Ectodermal cell (in vitro differentiated cells): ENCODE measurements at regions not wholly inside any gene's neighbourhood (a gene's known extent, or its start where the extent isn't known, plus 50 kb on each side); places are given as distances from the start of the nearest gene placed in this dataset.

Source experiments
- H3K27ac ChIP-seq: 2 replicates; pipeline ENCODE4 v1.7.0; 2013; ENCODE audit warnings: mild to moderate bottlenecking, low read depth, low read length; ENCODE audit not compliant: insufficient read depth, poor library complexity, severe bottlenecking
- H3K27me3 ChIP-seq: 2 replicates; pipeline ENCODE4 v1.7.0; 2013; ENCODE audit warnings: mild to moderate bottlenecking, low read length; ENCODE audit not compliant: insufficient read depth, control insufficient read depth, poor library complexity, severe bottlenecking
- H3K36me3 ChIP-seq: one replicate; pipeline ENCODE4 v1.7.0; 2013; ENCODE audit warnings: low read length; ENCODE audit not compliant: control insufficient read depth, insufficient read depth
- H3K4me1 ChIP-seq: one replicate; pipeline ENCODE4 v1.7.0; 2013; ENCODE audit warnings: low read length; ENCODE audit not compliant: control insufficient read depth, insufficient read depth
- H3K4me3 ChIP-seq: 2 replicates; pipeline ENCODE4 v1.7.0; 2013; ENCODE audit warnings: low read depth, low read length, control low read depth; ENCODE audit not compliant: insufficient read depth
- H3K9me3 ChIP-seq: 2 replicates; pipeline ENCODE4 v1.7.0; 2013; ENCODE audit warnings: mild to moderate bottlenecking, low read length, moderate library complexity; ENCODE audit not compliant: control insufficient read depth
- WGBS, 2 experiments: methylation state at CpG; one replicate each; pipeline ENCODE4 v1.1.7; 2013; ENCODE audit warnings: missing lambda C conversion rate in 2 of 2; 5-methylcytosine and 5-hydroxymethylcytosine counted together

DNA sequence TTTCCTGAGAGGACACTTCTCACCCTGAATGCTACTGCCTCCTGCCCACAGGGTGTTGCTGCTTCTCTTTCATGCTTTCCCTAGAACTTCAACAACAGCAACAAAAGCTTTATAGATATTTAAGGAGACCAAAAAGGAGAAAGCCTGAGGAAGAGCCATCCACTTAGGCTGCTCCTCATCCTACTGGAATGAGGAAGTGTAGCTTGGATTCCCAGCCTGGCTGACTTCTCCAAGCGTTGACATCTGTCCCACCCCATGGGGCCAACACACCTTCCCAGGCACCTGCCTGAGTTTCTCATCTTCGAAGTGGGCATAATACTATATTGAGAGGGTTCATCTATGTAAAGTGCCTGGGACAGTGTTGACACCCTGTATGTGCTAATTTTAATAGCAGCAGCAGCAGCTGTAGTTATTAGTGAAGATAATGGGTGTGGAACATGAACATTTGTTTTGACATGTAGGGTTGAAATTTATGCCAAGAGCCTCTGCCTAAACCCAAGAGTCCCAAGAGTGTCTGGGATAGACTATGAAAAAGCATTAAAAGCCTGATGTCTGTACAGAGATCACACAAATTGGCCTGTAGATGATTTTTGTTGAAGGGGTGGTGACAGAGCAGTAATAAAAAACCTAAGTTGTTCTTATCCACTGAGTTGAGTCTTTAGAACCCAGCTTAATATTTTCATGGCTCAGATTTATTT is 96.5 kb upstream of the PIAS1 start:
- Histone ChIP-seq H3K9me3 (no peaks in the 10 kb centered on the region), H3K27me3 (no peaks in the 10 kb centered on the region), H3K36me3 (no peaks in the 10 kb centered on the region), H3K27ac (no peak overlapping the region), H3K4me1 (peaks cover 12% of the 10 kb centered on the region), H3K4me3 (no peak overlapping the region)
- WGBS, 2 experiments: 93% methylated on average over 2 of the region's 2 CpGs

DNA sequence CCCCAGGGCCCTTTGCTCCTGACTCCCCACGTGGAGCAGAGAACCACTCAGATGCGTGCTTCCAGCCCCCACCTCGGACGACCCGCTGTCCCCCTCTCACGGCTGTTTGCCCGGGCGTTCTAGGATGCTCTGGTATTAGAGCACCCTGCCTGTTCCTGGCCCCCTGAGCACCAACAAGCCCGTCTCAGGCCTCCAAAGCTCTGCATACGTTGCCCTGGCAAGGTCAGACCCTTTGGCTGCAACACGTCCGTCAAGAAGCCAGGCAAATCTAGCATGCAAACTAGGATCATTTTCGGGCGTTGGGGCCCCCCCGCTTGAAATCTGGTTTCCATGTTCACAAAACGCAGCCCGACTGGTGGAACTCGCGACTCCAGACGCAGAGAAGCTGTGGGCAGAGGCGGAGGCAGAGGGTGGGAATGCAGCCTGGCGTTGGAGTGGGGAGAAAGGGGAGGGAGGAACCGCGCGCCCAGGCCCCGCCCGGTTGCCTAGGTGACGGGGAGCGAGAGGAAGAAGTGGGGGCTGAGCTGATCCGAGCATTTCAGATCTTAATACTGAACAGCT is 86.2 kb upstream of the PIAS1 start:
- Histone ChIP-seq H3K36me3 (no peaks in the 10 kb centered on the region), H3K9me3 (no peaks in the 10 kb centered on the region), H3K27ac (peak overlapping the region; percentile 40), H3K4me1 (peaks cover 14% of the 10 kb centered on the region), H3K27me3 (no peaks in the 10 kb centered on the region), H3K4me3 (peak overlapping the region; percentile 29)
- whole genome bisulfite sequencing, 2 experiments: 4% methylated on average over 30 of the region's 30 CpGs

DNA sequence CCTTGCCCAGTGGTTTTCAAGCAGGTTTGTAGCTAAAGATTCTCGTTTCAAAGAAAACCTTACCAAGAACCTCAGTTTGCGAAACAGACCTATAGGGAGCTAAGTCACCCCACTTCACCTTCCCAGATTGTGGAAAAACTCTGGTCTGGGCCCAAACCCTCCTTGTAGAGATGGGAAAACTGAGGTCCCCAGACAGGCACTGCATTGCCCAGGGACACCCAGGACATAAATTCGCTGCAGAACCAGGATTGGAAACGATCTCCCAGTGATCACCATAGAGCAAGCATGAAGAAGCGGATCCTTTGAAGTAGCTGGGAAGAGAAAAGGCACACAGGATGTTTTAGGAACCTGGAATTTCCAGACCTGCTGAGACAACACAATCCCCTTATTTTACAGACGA is 85.6 kb upstream of the PIAS1 start:
- Histone ChIP-seq H3K36me3 (no peaks in the 10 kb centered on the region), H3K27me3 (no peaks in the 10 kb centered on the region), H3K9me3 (no peaks in the 10 kb centered on the region), H3K27ac (peak overlapping the region; percentile 70), H3K4me3 (no peak overlapping the region), H3K4me1 (peaks cover 14% of the 10 kb centered on the region)
- 46 to 47% methylated on average over 6 of the region's 6 CpGs for WGBS, 2 experiments

DNA sequence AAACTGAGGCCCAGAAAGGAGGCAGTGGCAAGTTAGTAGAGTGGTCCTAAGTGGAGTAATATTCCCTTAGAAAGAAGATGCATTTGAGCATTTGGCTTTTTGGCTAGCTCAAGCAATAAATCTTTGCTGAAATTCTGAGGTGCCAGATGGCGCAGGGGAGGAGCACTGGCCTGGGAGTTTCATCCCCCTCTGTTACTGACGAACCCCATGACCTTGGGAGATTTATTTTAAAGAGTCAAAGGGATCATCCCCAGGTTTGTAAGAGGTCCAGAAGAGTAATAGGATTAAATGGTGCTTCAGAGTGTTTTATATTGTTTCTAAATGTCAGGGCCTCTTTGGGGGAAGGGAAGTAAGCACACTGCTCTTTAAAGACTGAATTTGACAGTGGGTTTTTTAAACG is 85.1 kb upstream of the PIAS1 start:
- Histone ChIP-seq H3K4me1 (peaks cover 14% of the 10 kb centered on the region), H3K4me3 (no peak overlapping the region), H3K9me3 (no peaks in the 10 kb centered on the region), H3K27ac (peak overlapping the region; percentile 70), H3K27me3 (no peaks in the 10 kb centered on the region), H3K36me3 (no peaks in the 10 kb centered on the region)
- 64 to 72% methylated on average over 2 of the region's 3 CpGs for WGBS, 2 experiments

DNA sequence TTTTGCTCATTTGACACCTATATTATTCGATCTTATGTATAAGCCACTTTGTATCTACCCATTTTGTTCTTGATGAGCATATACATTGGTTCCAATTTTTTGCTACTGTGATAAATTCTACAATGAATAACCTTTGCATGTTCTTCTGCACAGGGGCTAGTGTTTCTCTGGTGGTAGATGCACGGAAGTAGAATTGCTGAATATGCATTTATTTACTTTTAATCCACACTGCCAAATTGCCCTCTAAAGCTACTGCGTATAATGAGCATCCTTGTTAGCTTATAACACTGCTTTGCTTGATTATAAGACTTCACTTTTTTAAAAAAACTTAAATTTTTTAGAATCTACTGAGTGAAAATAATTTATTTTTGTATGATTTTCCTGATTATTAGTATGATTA is 84.2 kb upstream of the PIAS1 start:
- 93 to 97% methylated on average over 3 of the region's 3 CpGs for WGBS, 2 experiments
- H3K9me3 ChIP-seq: no peaks in the 10 kb centered on the region
- no peaks in the 10 kb centered on the region for H3K27me3 ChIP-seq
- no peaks in the 10 kb centered on the region for H3K36me3 ChIP-seq
- H3K4me1 ChIP-seq: peaks cover 14% of the 10 kb centered on the region
- H3K4me3 ChIP-seq: no peak overlapping the region
- no peak overlapping the region for H3K27ac ChIP-seq

DNA sequence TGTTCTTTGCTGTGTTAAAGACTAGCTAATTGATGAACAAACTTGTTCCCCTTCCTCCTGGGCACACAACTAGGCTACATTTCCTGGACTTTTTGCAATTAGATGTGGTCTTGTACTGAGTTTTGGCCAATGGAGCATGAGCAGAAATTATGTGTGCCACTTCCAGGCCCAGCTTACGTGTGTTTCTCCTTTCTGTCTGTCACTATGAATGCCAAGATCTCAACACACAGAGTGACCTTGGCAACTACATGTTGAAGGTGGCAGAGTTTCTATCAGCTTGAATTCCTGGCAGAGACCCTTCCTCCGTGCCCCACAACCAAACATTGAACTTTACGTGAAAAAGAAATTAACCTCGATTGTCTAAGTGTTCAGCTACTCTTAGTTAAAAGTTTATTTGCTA is 81.7 kb upstream of the PIAS1 start:
- Histone ChIP-seq H3K36me3 (no peaks in the 10 kb centered on the region), H3K9me3 (no peaks in the 10 kb centered on the region)
- WGBS, 2 experiments: 60 to 76% methylated on average over 3 to 4 of the region's 4 CpGs

DNA sequence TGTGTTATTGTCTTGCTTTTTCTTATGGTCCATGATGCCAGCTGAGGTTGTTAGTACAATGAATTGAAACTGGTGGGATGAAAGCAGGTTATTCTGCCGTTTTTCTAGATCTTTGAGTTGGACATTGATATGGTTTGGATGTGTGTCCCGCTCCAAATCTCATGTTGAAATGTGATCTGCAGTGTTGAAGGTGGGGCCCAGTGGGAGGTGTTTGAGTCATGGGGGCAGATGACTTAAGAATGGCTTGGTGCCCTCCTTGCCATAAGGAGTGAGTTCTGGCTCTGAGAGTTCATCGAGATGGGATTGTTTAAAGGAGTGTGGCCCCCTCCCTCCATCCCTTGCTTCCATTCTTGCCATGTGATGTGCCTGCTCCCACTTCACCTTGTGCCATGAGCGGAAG is 80.3 kb upstream of the PIAS1 start:
- no peaks in the 10 kb centered on the region for H3K27me3 ChIP-seq

More for the DNA sequence above, 81.7 kb upstream of the PIAS1 start:
- no peaks in the 10 kb centered on the region for H3K27me3 ChIP-seq
- no peak overlapping the region for H3K4me3 ChIP-seq
- no peak overlapping the region for H3K27ac ChIP-seq
- peaks cover 10% of the 10 kb centered on the region for H3K4me1 ChIP-seq

DNA sequence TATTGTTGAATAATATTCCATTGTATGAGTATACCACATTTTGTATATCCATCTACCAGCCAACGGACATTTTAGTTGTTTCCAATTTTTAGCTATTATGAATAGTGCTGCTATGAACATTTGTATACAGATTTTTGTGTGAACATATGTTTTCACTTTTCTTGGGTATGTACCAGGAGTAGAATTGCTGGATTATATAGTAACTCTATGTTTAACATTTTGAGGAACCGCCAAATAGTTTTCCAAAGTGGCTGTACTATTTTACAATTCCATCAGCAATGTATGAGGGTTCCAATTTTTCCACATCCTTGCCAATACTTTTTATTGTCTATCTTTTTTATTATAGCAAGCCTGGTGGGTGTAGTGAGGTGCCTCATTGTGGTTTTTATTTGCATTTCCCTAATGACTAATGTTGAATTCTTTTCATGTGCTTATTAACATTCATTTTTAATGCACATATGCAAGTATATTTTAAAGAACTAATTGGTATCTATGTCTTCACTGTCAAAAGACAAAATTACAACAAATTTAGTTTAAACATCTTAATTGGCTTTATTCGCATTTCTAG is 77.5 kb upstream of the PIAS1 start:
- no peak overlapping the region for H3K27ac ChIP-seq
- 97% methylated on average over 3 of the region's 3 CpGs; no CpG with 5 or more reads in 1 of the 2 experiments for WGBS, 2 experiments
- H3K27me3 ChIP-seq: no peaks in the 10 kb centered on the region
- H3K4me3 ChIP-seq: no peak overlapping the region
- no peaks in the 10 kb centered on the region for H3K4me1 ChIP-seq
- no peaks in the 10 kb centered on the region for H3K36me3 ChIP-seq
- no peaks in the 10 kb centered on the region for H3K9me3 ChIP-seq

More for the DNA sequence above, 80.3 kb upstream of the PIAS1 start:
- 93 to 97% methylated on average over 4 of the region's 4 CpGs for WGBS, 2 experiments
- Histone ChIP-seq H3K36me3 (no peaks in the 10 kb centered on the region), H3K9me3 (no peaks in the 10 kb centered on the region), H3K4me3 (no peak overlapping the region), H3K27ac (no peak overlapping the region), H3K4me1 (peaks cover 3% of the 10 kb centered on the region)

DNA sequence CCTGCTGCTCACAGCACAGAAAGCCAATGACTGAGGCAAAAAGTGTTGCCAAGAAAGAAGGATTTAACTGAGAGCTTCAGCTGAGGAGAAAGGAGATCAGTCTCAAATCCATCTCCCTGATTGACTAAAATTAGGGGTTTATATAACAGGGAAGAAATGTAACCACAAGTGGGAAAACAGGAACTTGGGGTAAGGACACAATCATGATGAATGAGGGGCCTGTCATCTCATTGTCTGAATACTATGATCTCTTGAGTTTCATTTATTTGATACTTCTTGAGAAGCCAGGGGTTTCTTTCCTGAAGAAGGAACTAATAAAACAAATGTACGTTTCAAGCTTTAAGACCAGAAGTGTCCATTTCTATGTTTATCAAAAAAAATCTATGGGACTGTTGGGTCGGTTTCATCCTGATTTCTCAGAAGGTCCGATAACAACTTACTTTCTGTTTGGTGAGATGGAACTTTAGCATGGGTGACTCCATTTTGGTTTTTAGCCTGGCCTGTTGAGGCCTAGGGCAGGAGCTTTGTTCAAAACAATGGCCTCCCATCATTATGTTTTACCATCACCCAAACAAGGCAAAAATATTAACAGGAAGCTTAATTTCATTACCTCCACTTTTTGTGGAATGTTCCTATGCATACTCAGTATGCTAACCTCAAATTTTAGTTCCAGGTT is 76.6 kb upstream of the PIAS1 start:
- Histone ChIP-seq H3K27me3 (no peaks in the 10 kb centered on the region), H3K4me3 (no peak overlapping the region), H3K4me1 (no peaks in the 10 kb centered on the region), H3K27ac (no peak overlapping the region), H3K36me3 (no peaks in the 10 kb centered on the region), H3K9me3 (no peaks in the 10 kb centered on the region)
- WGBS, 2 experiments: 96% methylated on average over 3 of the region's 3 CpGs

DNA sequence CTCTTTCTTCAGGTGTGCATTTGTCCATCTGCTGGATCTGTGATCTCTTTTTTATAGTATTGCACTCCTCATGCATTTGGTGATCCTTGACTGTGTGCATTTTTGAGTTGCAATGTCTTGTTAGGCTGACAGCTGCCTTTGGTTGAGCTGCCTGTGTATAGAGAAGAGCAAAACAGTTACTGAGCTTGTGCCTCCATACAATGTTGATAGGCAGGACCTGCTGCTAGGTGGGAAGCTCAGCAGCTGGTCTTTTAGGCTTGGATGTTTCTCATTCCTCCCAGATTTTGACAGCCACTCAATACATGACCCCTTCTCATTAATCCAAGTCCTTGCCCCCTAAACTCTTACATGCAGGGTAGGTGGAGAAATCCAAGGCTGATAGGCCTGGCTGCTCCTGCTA is 74.8 kb upstream of the PIAS1 start:
- Histone ChIP-seq H3K36me3 (no peaks in the 10 kb centered on the region), H3K4me1 (no peaks in the 10 kb centered on the region), H3K27me3 (no peaks in the 10 kb centered on the region), H3K9me3 (no peaks in the 10 kb centered on the region), H3K27ac (no peak overlapping the region), H3K4me3 (no peak overlapping the region)
